WTC11 (cell line): ENCODE measurements at regions not wholly inside any gene's neighbourhood (a gene's known extent, or its start where the extent isn't known, plus 50 kb on each side); places are given as distances from the start of the nearest gene placed in this dataset.
A peak's percentile ranks its signal among the peaks of the same experiment; 100 is the strongest.

Experiments used
- ATAC-seq: fragments of 200-7000 bp; cut with Tn5 transposase; 2 replicates; pipeline ENCODE4 v1.10.0; 2021; ENCODE audit warnings: mild to moderate bottlenecking, moderate library complexity
- CTCF ChIA-PET: fragments of 300-600 bp; sonication (Branson Sonifier 250); formaldehyde crosslinking; loops from one replicate; lab custom pipeline; 2021; ENCODE audit warnings: antibody characterized with exemption; lab: Charles Lee
- POLR2A ChIA-PET: fragments of 350-600 bp; sonication (Branson Sonifier 250); formaldehyde crosslinking; loops from one replicate; lab custom pipeline; 2021; ENCODE audit warnings: antibody characterized with exemption; lab: Charles Lee
- DNase-seq: peaks from one replicate; pipeline ENCODE4 v3.0.0; 2021; ENCODE audit warnings: low spot score
- H3K27ac Mint-ChIP-seq: 2 replicates; pipeline ENCODE4 v1.8.0; 2021; ENCODE audit warnings: mixed read lengths
- H3K27me3 Mint-ChIP-seq: 2 replicates; pipeline ENCODE4 v1.8.0; 2021; ENCODE audit warnings: low read depth, mild to moderate bottlenecking, moderate library complexity, mixed read lengths
- H3K36me3 Mint-ChIP-seq: 2 replicates; pipeline ENCODE4 v1.8.0; 2021; ENCODE audit warnings: mixed read lengths
- H3K4me1 Mint-ChIP-seq: 2 replicates; pipeline ENCODE4 v1.8.0; 2022; ENCODE audit warnings: mixed read lengths
- H3K4me3 Mint-ChIP-seq: 2 replicates; pipeline ENCODE4 v1.8.0; 2021; ENCODE audit warnings: mild to moderate bottlenecking, moderate library complexity, mixed read lengths
- H3K9me3 Mint-ChIP-seq: 2 replicates; pipeline ENCODE4 v1.8.0; 2021; ENCODE audit warnings: mixed read lengths
- ATF1 ChIP-seq: sonication (generic); formaldehyde crosslinking; IDR thresholded peaks from 2 replicates; pipeline ENCODE4 v1.8.1; 2023; ENCODE audit warnings: mild to moderate bottlenecking, moderate library complexity, missing genetic modification reagents
- CBFB ChIP-seq: sonication (generic); formaldehyde crosslinking; IDR thresholded peaks from 2 replicates; pipeline ENCODE4 v1.8.1; 2022; ENCODE audit warnings: mild to moderate bottlenecking, low read depth, missing genetic modification reagents
- FOXP4 ChIP-seq: sonication (generic); formaldehyde crosslinking; IDR thresholded peaks from 2 replicates; pipeline ENCODE4 v1.8.0; 2022; ENCODE audit warnings: mild to moderate bottlenecking, missing genetic modification reagents
- GTF2I ChIP-seq: fragments of 250-450 bp; sonication (Bioruptor Pico); conservative IDR thresholded peaks from 2 replicates; pipeline ENCODE4 v1.4.0; 2021; ENCODE audit warnings: mild to moderate bottlenecking
- NR2C2 ChIP-seq: sonication (generic); formaldehyde crosslinking; IDR thresholded peaks from 2 replicates; pipeline ENCODE4 v1.8.0; 2022; ENCODE audit warnings: mild to moderate bottlenecking, missing genetic modification reagents
- PRDM15 ChIP-seq: sonication (generic); formaldehyde crosslinking; IDR thresholded peaks from 2 replicates; pipeline ENCODE4 v1.8.0; 2022; ENCODE audit warnings: missing genetic modification reagents
- RORB ChIP-seq: fragments of 250-450 bp; sonication (Bioruptor Pico); IDR thresholded peaks from 2 replicates; pipeline ENCODE4 v1.9.0; 2021; ENCODE audit warnings: mild to moderate bottlenecking
- ZBTB21 ChIP-seq: sonication (generic); formaldehyde crosslinking; IDR thresholded peaks from 2 replicates; pipeline ENCODE4 v1.8.1; 2023; ENCODE audit warnings: mild to moderate bottlenecking, missing genetic modification reagents, borderline replicate concordance
- ZNF219 ChIP-seq: sonication (generic); formaldehyde crosslinking; IDR thresholded peaks from 2 replicates; pipeline ENCODE4 v1.8.0; 2023; ENCODE audit warnings: missing genetic modification reagents, mild to moderate bottlenecking, borderline replicate concordance
- ZNF232 ChIP-seq: sonication (generic); formaldehyde crosslinking; IDR thresholded peaks from 2 replicates; pipeline ENCODE4 v1.8.0; 2022; ENCODE audit warnings: mild to moderate bottlenecking, missing genetic modification reagents
- ZNF425 ChIP-seq: fragments of 250-450 bp; sonication (Bioruptor Pico); conservative IDR thresholded peaks from 2 replicates; pipeline ENCODE4 v1.9.0; 2021; ENCODE audit warnings: mild to moderate bottlenecking
- TF ChIP-seq, protein P1 (sequence below): fragments of 250-450 bp; sonication (Bioruptor Pico); IDR thresholded peaks from 2 replicates; pipeline ENCODE4 v1.8.0; 2021; ENCODE audit warnings: mild to moderate bottlenecking
- TF ChIP-seq, protein P2 (sequence below): sonication (generic); formaldehyde crosslinking; IDR thresholded peaks from 2 replicates; pipeline ENCODE4 v1.8.1; 2023; ENCODE audit warnings: mild to moderate bottlenecking, missing genetic modification reagents
- TF ChIP-seq, protein P3 (sequence below): sonication (generic); formaldehyde crosslinking; IDR thresholded peaks from 2 replicates; pipeline ENCODE4 v1.8.1; 2022; ENCODE audit warnings: missing genetic modification reagents, borderline replicate concordance
- TF ChIP-seq, protein P4 (sequence below): fragments of 250-450 bp; sonication (Bioruptor Pico); IDR thresholded peaks from 2 replicates; pipeline ENCODE4 v1.9.0; 2021; ENCODE audit warnings: mild to moderate bottlenecking

DNA sequence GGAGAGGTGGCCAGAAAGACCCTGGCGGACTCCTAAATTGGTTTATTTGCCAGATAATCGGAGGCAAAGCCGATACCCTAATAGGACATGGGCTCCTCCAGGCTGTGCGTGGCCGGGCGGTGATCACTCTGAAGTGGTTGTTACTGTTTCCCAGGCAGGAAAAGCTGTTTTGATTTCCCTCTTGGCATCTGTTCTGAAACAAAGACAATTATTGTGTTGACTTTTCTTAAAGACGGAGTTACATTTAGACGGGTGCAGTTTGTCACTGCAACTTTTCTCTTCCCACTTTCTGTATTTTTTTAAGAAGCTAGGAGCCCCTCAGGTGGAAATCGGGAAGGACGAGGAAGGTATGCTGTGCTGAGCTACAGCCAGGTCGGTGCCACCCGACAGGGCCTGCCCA, 1288.4 kb downstream of the BRD1 start (continued):
- TF ChIP-seq FOXP4 (CRISPR knock-in tag) (no peak), PRDM15 (CRISPR knock-in tag) (no peak)

DNA sequence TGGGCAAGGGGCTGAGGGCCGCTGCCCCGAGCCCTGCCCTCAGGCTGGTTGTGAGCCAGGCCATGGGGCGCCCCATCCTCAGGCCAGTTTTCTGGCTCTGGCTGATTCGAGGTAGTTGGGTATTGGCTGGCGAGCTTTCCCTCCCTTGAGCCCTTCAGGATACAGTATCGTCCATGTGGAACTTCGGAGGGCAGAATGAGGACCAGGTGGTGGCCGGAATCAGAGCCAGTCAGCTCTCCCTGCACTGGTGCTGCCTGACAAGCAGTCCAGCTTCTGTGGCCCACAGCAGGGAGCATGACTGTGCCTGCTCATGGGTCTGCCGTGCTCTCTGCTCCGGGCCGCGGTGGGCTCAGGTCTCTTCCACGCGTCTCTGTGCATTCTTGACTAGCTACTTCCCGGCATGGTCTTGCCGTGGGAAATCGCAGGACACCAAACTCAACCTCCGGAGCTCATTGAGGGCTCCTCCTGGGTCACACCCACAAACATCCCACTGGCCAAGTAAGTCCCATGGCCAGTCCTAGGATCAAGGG, 1289.3 kb downstream of the BRD1 start:
- ATAC-seq: no peak
- H3K27ac Mint-ChIP-seq: peak overlapping the region; percentile 60; the same call in 1 of the 2 replicates
- TF ChIP-seq ATF1 (no peak), RORB (CRISPR knock-in tag) (no peak)
- TF ChIP-seq, all 79 proteins: peak for 0
- ChIA-PET CTCF (interaction anchor here (2.1 kb wide), 1 partner anchor 17 kb away, joined by 5 read pairs; no protein-coding TSS in a partner anchor), POLR2A (no interaction called here)
- Mint-ChIP-seq H3K4me3 (no peak overlapping the region), H3K36me3 (no peaks in the 10 kb centered on the region), H3K27me3 (no peaks in the 10 kb centered on the region), H3K4me1 (no peaks in the 10 kb centered on the region; the same call in 1 of the 2 replicates), H3K9me3 (no peaks in the 10 kb centered on the region; the same call in 1 of the 2 replicates)
- DNase-seq: no peak

DNA sequence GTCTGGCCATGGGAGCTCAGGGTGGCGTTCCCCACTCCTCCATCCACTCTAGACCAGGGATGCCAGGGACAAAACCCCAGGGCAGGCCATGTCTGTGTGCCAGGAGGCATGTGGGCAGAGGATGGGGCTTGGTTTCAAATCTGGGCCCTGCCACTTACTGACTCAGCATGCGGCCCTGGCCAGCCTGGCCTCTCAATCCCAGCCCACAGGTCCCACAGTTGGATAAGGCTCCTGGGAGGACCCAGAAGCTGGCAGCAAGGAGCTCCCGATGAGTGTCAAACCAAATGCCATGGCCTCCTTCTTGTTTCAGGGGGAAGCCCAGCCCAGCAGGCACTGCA, 1290.4 kb downstream of the BRD1 start:
- no peak overlapping the region for H3K27ac Mint-ChIP-seq
- CTCF ChIA-PET: interaction anchor here (2.1 kb wide), 1 partner anchor 18 kb away, joined by 5 read pairs; no protein-coding TSS in a partner anchor
- POLR2A ChIA-PET: no interaction called here

More for the DNA sequence above, 1290.4 kb downstream of the BRD1 start:
- H3K9me3 Mint-ChIP-seq: no peaks in the 10 kb centered on the region; the same call in 1 of the 2 replicates
- no peak overlapping the region for H3K4me3 Mint-ChIP-seq
- no peaks in the 10 kb centered on the region for H3K36me3 Mint-ChIP-seq
- no peak for DNase-seq
- TF ChIP-seq ZBTB21 (CRISPR knock-in tag): no peak
- TF ChIP-seq, protein P1, sequence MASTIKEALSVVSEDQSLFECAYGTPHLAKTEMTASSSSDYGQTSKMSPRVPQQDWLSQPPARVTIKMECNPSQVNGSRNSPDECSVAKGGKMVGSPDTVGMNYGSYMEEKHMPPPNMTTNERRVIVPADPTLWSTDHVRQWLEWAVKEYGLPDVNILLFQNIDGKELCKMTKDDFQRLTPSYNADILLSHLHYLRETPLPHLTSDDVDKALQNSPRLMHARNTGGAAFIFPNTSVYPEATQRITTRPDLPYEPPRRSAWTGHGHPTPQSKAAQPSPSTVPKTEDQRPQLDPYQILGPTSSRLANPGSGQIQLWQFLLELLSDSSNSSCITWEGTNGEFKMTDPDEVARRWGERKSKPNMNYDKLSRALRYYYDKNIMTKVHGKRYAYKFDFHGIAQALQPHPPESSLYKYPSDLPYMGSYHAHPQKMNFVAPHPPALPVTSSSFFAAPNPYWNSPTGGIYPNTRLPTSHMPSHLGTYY (CRISPR knock-in tag): no peak
- TF ChIP-seq, protein P2, sequence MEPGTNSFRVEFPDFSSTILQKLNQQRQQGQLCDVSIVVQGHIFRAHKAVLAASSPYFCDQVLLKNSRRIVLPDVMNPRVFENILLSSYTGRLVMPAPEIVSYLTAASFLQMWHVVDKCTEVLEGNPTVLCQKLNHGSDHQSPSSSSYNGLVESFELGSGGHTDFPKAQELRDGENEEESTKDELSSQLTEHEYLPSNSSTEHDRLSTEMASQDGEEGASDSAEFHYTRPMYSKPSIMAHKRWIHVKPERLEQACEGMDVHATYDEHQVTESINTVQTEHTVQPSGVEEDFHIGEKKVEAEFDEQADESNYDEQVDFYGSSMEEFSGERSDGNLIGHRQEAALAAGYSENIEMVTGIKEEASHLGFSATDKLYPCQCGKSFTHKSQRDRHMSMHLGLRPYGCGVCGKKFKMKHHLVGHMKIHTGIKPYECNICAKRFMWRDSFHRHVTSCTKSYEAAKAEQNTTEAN: no peak
- TF ChIP-seq, protein P3, sequence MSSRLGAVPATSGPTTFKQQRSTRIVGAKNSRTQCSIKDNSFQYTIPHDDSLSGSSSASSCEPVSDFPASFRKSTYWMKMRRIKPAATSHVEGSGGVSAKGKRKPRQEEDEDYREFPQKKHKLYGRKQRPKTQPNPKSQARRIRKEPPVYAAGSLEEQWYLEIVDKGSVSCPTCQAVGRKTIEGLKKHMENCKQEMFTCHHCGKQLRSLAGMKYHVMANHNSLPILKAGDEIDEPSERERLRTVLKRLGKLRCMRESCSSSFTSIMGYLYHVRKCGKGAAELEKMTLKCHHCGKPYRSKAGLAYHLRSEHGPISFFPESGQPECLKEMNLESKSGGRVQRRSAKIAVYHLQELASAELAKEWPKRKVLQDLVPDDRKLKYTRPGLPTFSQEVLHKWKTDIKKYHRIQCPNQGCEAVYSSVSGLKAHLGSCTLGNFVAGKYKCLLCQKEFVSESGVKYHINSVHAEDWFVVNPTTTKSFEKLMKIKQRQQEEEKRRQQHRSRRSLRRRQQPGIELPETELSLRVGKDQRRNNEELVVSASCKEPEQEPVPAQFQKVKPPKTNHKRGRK: no peak
- no peak for TF ChIP-seq ZNF232 (CRISPR knock-in tag)
- TF ChIP-seq CBFB (CRISPR knock-in tag): no peak
- TF ChIP-seq NR2C2 (CRISPR knock-in tag): no peak
- TF ChIP-seq ZNF425 (CRISPR knock-in tag): no peak
- TF ChIP-seq GTF2I (CRISPR knock-in tag): no peak
- TF ChIP-seq, protein P4, sequence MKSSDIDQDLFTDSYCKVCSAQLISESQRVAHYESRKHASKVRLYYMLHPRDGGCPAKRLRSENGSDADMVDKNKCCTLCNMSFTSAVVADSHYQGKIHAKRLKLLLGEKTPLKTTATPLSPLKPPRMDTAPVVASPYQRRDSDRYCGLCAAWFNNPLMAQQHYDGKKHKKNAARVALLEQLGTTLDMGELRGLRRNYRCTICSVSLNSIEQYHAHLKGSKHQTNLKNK (CRISPR knock-in tag): no peak
- TF ChIP-seq ZNF219 (CRISPR knock-in tag): no peak
- no peaks in the 10 kb centered on the region for H3K4me1 Mint-ChIP-seq
- ATAC-seq: no peak
- no peaks in the 10 kb centered on the region for H3K27me3 Mint-ChIP-seq
